Common myeloid progenitor, CD34-positive (primary cell): ENCODE measurements at regions not wholly inside any gene's neighbourhood (a gene's known extent, or its start where the extent isn't known, plus 50 kb on each side); places are given as distances from the start of the nearest gene placed in this dataset.

Experiments used
- CTCF ChIA-PET: fragments of 350-600 bp; sonication (Branson Sonifier 250); formaldehyde crosslinking; loops from one replicate; lab custom pipeline; 2021; ENCODE audit warnings: antibody characterized with exemption; lab: Charles Lee
- POLR2A ChIA-PET: fragments of 350-600 bp; sonication (Branson Sonifier 250); formaldehyde crosslinking; loops from one replicate; lab custom pipeline; 2021; ENCODE audit warnings: antibody characterized with exemption; lab: Charles Lee
- DNase-seq, 3 donors: peaks; one replicate each; pipeline versions ENCODE4 v3.0.0 to v3.0.0-alpha.2; 2013
- H3K27ac ChIP-seq, 2 experiments: 1 replicate in 1 of 2; 2 replicates in 1 of 2; pipeline ENCODE4 v1.7.0; 2013; ENCODE audit warnings: inconsistent platforms in 2 of 2, low read length in 2 of 2, mild to moderate bottlenecking in 2 of 2, low read depth in 1 of 2, moderate library complexity in 1 of 2; ENCODE audit not compliant: severe bottlenecking in 2 of 2, insufficient read depth in 1 of 2, poor library complexity in 1 of 2
- H3K27me3 ChIP-seq, 5 experiments: replicated peaks in 2 of 5; 1 replicate in 3 of 5; 2 replicates in 2 of 5; pipeline versions ENCODE4 v1.6.1 to v1.7.0; 2013; ENCODE audit warnings: low read length in 4 of 5, mild to moderate bottlenecking in 2 of 5, moderate library complexity in 2 of 5, inconsistent platforms in 1 of 5; ENCODE audit not compliant: insufficient read depth in 5 of 5, control insufficient read depth in 4 of 5
- H3K36me3 ChIP-seq, 4 experiments: 1 replicate in 2 of 4; 2 replicates in 2 of 4; pipeline versions ENCODE4 v1.6.1 to v1.7.0; 2013; ENCODE audit warnings: low read length in 3 of 4, control low read depth in 1 of 4, mild to moderate bottlenecking in 1 of 4; ENCODE audit not compliant: control insufficient read depth in 4 of 4, insufficient read depth in 4 of 4
- H3K4me1 ChIP-seq, 4 experiments: 1 replicate in 3 of 4; 2 replicates in 1 of 4; pipeline versions ENCODE4 v1.6.1 to v1.7.1; 2013; ENCODE audit warnings: low read length in 3 of 4, mild to moderate bottlenecking in 3 of 4, control low read depth in 1 of 4, inconsistent platforms in 1 of 4, moderate library complexity in 1 of 4; ENCODE audit not compliant: control insufficient read depth in 4 of 4, insufficient read depth in 4 of 4; ENCODE audit errors: control extremely low read depth in 1 of 4
- H3K4me3 ChIP-seq, 7 experiments: 1 replicate in 4 of 7; 2 replicates in 3 of 7; pipeline versions ENCODE4 v1.5.1 to v1.7.0; 2013; ENCODE audit warnings: mild to moderate bottlenecking in 7 of 7, low read length in 6 of 7, moderate library complexity in 6 of 7, inconsistent platforms in 2 of 7, low read depth in 2 of 7, control low read depth in 1 of 7; ENCODE audit not compliant: insufficient read depth in 4 of 7, control insufficient read depth in 1 of 7; ENCODE audit errors: extremely low read depth in 1 of 7
- H3K9me3 ChIP-seq, 5 experiments: 1 replicate in 4 of 5; 2 replicates in 1 of 5; pipeline versions ENCODE4 v1.6.1 to v1.7.1; 2013; ENCODE audit warnings: low read length in 4 of 5, mild to moderate bottlenecking in 2 of 5, inconsistent platforms in 1 of 5, low read depth in 1 of 5, moderate library complexity in 1 of 5; ENCODE audit not compliant: control insufficient read depth in 4 of 5, insufficient read depth in 2 of 5; ENCODE audit errors: control extremely low read depth in 1 of 5
- WGBS: methylation state at CpG from one replicate; pipeline ENCODE4 v1.1.5; 2013; ENCODE audit not compliant: insufficient coverage; 5-methylcytosine and 5-hydroxymethylcytosine counted together

DNA sequence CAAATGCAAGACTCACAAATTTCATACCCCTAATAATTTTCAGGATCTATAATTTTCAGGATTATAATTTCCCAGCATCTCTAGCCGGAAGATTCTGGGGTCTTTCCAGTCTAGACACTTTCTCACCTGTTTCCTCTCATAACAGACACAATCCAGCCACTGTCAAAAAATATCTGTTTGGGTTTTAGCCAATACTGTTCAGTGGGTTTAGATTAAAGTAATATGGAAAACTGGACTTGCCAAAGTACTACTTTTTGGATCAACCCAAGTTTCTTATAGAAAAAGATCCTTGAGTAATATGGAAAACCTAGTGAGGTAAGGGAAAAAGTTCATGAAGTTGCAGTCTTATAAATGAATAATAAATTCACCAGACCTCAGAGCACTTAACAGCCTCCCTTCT, 62.1 kb upstream of the NEBL start:
- H3K27me3 ChIP-seq: no peaks in the 10 kb centered on the region
- WGBS: no CpG with 5 or more reads among the region's 1 CpG
- ChIA-PET CTCF (no interaction called here), POLR2A (no interaction called here)
- H3K9me3 ChIP-seq: peaks cover 0 to 2% (median 0%) of the 10 kb centered on the region in 5 experiments
- DNase-seq: no peak
- H3K4me3 ChIP-seq: no peak overlapping the region
- no peak overlapping the region for H3K27ac ChIP-seq
- no peaks in the 10 kb centered on the region for H3K36me3 ChIP-seq
- H3K4me1 ChIP-seq: no peaks in the 10 kb centered on the region

DNA sequence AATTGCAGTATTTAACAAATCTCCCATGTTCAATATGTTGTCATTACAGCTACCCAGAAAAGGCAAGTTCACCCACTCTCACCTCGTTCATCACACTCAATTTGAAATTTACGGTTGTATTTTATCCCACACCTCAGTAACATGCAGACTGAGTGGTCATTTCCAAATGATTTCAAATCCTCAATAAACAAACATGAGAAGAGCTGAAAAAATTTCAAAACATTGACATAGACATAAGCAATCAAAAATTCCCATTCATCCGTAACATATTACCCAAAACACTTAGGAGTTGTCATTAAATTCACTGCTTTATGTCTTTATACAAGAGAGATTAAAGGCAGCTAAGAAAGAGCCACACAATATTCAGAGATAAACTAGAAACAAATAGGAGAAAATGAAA, 61.7 kb upstream of the NEBL start:
- Histone ChIP-seq H3K27ac (no peak overlapping the region), H3K4me1 (no peaks in the 10 kb centered on the region), H3K36me3 (no peaks in the 10 kb centered on the region), H3K27me3 (no peaks in the 10 kb centered on the region), H3K9me3 (peaks cover 0 to 2% (median 0%) of the 10 kb centered on the region in 5 experiments), H3K4me3 (no peak overlapping the region)
- POLR2A ChIA-PET: no interaction called here
- CTCF ChIA-PET: no interaction called here
- no peak for DNase-seq
- 94% methylated on average over 2 of the region's 3 CpGs for WGBS

DNA sequence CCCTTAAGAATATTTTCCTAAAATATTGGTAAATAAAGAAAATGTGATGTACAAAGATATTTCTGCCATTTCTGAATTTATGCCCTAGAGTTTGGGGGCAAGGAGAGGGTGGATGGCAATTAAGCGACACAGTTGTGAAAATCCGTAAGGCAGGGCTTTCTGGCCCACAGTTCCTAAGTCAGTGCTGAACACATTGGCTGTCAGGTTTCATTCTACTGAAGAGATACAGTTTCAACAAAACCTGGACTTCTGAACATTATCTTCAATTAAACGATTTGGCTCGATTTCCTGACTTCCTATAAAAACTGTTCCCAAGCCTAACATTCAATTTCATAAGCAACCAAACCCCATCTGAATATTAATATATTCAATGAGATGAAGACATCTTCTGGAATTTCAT, 61.1 kb upstream of the NEBL start:
- POLR2A ChIA-PET: no interaction called here
- H3K27me3 ChIP-seq: no peaks in the 10 kb centered on the region
- H3K4me1 ChIP-seq: no peaks in the 10 kb centered on the region

DNA sequence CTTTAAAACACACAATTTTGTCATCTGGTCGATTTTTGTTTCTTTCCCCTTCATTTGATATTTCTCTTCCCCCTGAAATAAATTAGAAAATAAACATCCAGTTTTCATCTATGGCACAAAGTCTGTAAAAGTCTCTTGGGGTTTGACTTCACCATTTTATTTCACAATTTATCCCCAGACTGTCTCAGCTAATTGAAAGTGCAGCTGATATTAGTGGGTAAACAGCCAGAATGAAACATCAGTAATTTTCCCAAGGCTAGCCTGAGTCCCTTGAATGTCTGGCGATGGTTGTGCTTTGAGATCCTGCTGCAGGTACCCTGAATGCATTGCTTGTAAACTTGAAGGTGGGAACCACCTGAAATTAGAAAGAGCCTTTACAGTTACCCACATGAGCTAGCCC, 60.6 kb upstream of the NEBL start:
- ChIA-PET POLR2A (no interaction called here), CTCF (no interaction called here)
- H3K27me3 ChIP-seq: no peaks in the 10 kb centered on the region
- 85% methylated on average over 2 of the region's 2 CpGs for WGBS
- peaks cover 0 to 2% (median 0%) of the 10 kb centered on the region in 5 experiments for H3K9me3 ChIP-seq
- no peak overlapping the region for H3K4me3 ChIP-seq
- DNase-seq: no peak
- no peak overlapping the region for H3K27ac ChIP-seq
- H3K36me3 ChIP-seq: no peaks in the 10 kb centered on the region
- no peaks in the 10 kb centered on the region for H3K4me1 ChIP-seq

More for the DNA sequence above, 61.1 kb upstream of the NEBL start:
- no peak overlapping the region for H3K27ac ChIP-seq
- peaks cover 0 to 2% (median 0%) of the 10 kb centered on the region in 5 experiments for H3K9me3 ChIP-seq
- no peak for DNase-seq
- CTCF ChIA-PET: no interaction called here
- H3K36me3 ChIP-seq: no peaks in the 10 kb centered on the region
- no peak overlapping the region for H3K4me3 ChIP-seq
- WGBS: 96% methylated on average over 2 of the region's 4 CpGs

DNA sequence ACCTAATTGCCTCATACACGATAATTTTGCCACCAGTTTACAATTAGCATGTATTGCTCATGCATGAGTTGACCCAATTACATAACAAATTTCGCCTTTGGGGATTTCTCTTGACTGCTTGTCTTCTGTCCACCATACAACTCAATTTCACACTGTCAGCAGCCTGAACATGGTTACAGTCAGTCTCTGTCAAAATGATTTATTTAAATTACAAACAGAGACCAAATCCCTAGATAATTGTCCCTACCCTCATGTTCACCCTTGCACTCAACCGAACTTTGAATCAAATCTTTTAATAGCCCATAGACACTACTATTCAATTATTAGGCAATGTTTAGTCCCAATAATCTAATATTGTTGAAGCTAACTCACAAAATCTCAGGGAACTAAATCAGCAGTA, 59.7 kb upstream of the NEBL start:
- WGBS: 93% methylated on average over 3 of the region's 3 CpGs

DNA sequence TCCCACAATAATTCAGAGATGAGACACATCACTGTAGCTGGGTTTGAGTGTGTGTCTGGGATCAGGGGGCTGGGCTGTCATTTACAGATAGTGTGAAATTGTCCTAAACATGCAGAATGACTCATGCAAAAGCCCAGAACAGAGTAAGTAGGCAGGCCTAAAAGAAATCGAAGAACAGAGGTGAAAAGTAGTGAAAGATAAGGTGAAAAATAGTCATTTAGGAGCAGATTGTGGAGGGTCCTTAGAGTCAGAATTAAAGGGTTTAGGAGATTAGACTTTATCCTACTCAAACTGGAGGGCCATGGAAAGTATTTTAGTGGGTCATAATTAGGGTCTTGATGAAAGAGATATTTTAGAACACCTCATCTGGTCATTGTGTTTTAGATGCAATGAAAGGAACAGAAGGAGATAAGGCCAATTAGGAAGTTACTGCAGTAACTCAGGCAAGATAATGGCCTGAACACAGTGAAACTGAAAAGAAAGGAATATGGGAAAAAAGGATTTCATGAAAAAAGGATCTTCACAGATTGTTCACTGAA, 58.3 kb upstream of the NEBL start:
- CTCF ChIA-PET: no interaction called here
- Histone ChIP-seq H3K27ac (no peak overlapping the region), H3K36me3 (no peaks in the 10 kb centered on the region), H3K27me3 (no peaks in the 10 kb centered on the region), H3K4me3 (no peak overlapping the region), H3K4me1 (no peaks in the 10 kb centered on the region), H3K9me3 (peaks cover 0 to 2% (median 0%) of the 10 kb centered on the region in 5 experiments)
- 90% methylated on average over 1 of the region's 1 CpG for WGBS
- DNase-seq: no peak
- POLR2A ChIA-PET: no interaction called here

More for the DNA sequence above, 59.7 kb upstream of the NEBL start:
- Histone ChIP-seq H3K9me3 (peaks cover 0 to 2% (median 0%) of the 10 kb centered on the region in 5 experiments), H3K27me3 (no peaks in the 10 kb centered on the region), H3K4me3 (no peak overlapping the region), H3K27ac (no peak overlapping the region), H3K4me1 (no peaks in the 10 kb centered on the region), H3K36me3 (no peaks in the 10 kb centered on the region)
- POLR2A ChIA-PET: no interaction called here
- CTCF ChIA-PET: no interaction called here
- DNase-seq: no peak

DNA sequence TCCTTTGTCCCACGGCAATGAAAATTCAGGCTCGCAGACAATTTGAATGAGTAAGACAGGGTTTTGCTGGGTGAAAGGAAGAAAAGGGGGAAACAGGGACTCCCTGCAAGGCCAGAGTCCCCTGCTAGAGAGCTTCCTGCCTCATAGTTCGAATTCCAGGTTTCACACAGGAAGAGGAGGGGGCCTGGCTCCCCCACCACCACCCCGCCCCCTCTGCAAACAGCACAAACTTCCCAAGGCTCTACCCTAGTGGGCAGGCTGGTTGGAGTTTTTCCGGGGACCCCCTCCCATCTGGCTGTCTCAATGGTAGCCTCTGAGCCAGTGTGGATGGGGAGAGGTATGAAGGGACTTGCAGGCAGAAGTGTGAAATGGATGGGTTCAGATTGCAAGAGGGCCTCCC, 57.4 kb upstream of the NEBL start:
- Histone ChIP-seq H3K27ac (no peak overlapping the region), H3K9me3 (peaks cover 0 to 2% (median 0%) of the 10 kb centered on the region in 5 experiments), H3K36me3 (no peaks in the 10 kb centered on the region), H3K27me3 (no peaks in the 10 kb centered on the region), H3K4me3 (no peak overlapping the region), H3K4me1 (no peaks in the 10 kb centered on the region)
- DNase-seq: no peak
- ChIA-PET CTCF (no interaction called here), POLR2A (no interaction called here)
- 93% methylated on average over 3 of the region's 5 CpGs for WGBS
